Stimulated activated CD4-positive, alpha-beta T cell treated with anti-CD3 and anti-CD28 coated beads, TNF-alpha, amount 100 ng/mL, for 48 hours (primary cell): ENCODE measurements at regions not wholly inside any gene's neighbourhood (a gene's known extent, or its start where the extent isn't known, plus 50 kb on each side); places are given as distances from the start of the nearest gene placed in this dataset.
"Not testable (repeated sequence)": the region's sequence is repeated elsewhere in the genome, so short reads cannot be mapped to it uniquely, and the experiment has no call there.

Experiments
- DNase-seq, 3 donors: peaks; one replicate each; pipeline ENCODE4 v3.0.0-alpha.2; 2020; ENCODE audit warnings: low read depth in 3 of 3

- DNase-seq = no peak
These were observed 56.7 kb upstream of the PPP1R12A start for GRCh38 chr12:79991586-79991985.

GRCh38 chr12:79990509-79991338 lies 55.8 kb upstream of the PPP1R12A start:
- DNase-seq = not testable (repeated sequence)

GRCh38 chr12:79988368-79988767 lies 53.5 kb upstream of the PPP1R12A start:
- no peak for DNase-seq

GRCh38 chr12:79987731-79988130 lies 52.8 kb upstream of the PPP1R12A start:
- no peak for DNase-seq
